ENCODE measurements at regions not wholly inside any gene's neighbourhood (a gene's known extent, or its start where the extent isn't known, plus 50 kb on each side); places are given as distances from the start of the nearest gene placed in this dataset.

- DNase-seq (ENCODE audit: low spot score) = no peak
Measured at GRCh38 chr6:105495515-105495914, 92.6 kb upstream of the PREP start.

DNA sequence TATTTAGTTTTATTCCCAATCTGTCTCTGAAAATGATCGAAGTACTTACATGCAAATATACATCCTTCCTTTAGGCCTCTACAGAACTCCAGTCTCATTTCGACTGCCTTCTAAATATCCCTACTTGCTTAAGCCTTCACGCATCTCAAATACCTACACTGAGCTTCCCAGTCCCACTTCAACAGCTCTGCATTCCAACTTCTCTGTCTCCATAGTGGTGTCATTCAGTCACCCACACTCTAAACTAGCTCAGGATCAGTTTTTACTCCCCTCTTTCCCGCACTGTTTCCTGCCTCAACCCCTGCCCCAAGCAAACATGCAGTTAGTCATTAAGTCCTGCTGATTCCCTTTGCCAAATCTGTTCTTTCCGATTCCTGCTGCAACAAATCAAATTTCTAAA is 91.8 kb upstream of the PREP start:
- DNase-seq (ENCODE audit: low spot score) = no peak

DNA sequence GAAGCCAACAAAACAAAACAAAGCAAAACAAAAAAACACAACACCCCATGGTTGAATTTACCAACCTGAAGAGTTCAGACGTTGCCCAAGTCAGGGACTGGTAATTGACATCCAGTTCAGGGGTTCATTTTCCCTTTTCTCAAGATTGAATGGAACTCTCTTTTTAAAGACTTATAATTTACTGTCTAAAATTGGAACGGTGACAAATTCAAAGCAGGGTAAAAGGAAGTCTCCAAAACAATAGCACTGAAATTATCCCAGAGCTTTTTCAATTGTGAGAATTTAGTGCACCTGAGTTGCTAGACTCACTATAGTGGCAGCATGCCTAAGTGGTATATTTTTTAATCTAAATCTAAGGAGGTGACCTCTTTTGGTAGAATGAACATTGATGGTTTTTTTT is 90.9 kb upstream of the PREP start:
- DNase-seq (ENCODE audit: low spot score) = no peak

DNA sequence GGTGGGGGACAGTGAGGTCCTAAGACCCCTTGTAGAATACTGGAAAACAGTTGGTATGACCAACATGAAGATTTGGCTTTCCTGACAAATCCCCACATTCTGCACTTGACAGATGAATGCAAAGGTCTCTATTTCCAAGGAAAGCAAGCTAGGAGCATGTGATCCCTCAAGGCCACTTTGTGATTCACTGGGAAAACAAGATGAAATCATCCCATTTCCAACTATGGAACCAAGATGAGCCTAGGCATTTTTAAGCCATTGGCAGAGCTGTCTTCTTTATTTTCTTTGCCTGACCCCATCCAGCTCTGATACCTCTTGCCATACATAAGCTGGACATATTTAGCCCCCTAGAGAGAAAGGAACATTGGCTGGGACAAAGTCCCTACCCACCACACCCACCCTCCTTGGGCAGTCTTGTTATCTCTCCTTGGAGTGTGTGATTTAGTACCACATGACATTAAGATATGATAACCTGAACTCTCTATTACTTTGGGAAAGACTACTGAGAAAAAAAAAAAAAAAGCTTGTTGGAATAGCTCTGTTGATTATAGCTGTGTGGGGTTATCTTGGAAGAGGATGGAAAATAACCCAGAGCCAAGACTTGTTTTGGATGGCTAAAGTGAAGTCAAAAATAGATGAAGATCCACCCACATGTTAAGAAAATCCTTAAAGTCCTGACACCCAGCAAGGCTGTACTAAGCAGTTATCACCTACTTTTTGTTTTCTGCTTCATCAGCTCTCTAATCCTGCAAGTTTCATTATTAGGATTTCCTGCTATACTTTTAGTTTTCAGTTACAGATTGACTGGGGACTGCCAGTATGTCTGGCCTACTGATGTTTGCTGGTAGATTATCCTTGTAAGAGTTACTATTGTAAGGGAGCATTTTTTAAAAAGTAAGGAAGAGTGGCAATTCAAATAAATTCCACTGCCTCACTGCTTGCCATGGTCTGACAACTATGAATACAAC is 90.1 kb upstream of the PREP start:
- DNase-seq (ENCODE audit: low spot score) = no peak

DNA sequence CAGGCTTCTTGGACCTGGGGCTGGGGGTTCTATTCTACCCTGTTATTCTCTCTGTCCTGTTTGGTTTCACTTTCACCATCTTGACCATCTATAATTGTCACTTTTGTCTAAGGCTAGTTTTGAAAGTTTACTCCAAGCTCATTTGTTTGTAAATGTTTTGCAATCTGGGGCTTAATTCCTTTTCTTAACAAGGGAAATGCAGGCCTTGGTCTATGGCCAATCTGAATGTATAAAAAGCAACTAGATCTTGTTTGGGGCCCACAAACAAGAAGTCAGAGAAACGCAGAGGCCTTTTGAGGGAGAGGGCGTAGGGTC is 86.3 kb upstream of the PREP start:
- no peak for DNase-seq (ENCODE audit: low spot score)

GRCh38 chr6:105488516-105489215 is 85.8 kb upstream of the PREP start:
- DNase-seq (ENCODE audit: low spot score) = no peak

DNA sequence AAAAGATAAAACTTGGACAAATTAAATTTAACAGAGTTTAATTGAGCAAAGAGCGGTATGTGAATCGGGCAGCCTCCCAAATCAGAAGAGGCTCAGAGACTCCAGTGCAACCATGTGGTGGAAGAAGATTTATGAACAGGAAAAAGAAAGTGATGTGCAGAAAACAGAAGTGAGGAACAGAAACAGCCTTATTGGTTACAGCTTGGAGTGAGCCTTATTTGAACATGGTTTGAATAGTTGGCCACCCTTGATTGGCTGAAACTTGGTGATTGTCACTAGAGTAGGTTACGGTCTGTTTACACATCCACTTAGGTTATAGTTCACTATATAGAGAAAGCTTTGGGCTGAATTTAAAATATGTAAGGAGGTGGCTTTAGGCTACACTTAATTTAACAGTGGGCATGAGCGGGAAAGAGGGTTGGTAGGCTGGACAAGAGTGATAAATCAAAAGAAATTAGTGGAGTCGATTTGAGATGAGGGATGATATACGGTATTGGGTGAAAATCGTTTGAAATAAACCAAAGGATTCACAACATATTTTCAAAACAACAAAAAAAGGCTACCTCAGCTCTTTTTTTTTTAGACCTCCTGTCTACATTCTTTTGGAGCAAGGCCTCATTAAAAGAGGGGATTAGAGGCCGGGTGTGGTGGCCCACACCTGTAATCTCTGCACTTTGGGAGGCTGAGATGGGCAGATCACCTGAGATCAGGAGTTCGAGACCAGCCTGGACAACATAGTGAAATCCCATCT is 84.3 kb upstream of the PREP start:
- DNase-seq (ENCODE audit: low spot score) = no peak

DNA sequence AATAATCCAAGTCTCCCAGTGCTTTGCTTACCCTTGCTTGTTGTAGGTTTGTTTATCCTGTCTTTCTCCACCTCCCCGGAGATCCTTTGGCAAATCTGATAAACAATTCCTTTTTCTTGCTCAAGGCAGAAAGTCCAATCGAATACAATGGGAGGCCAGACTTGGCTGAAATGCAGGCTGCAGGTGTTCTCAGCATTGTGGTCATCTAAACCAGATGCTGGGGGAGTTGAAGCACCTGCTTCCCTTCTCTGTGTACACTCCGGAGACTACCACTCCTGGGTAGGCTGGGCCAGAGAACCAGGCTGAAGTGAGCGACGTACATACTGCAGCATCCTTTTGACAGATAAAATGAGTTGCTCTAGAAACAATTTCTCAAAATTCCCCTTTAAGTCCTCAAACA is 82.6 kb upstream of the PREP start:
- DNase-seq (ENCODE audit: low spot score) = no peak

- DNase-seq (ENCODE audit: low spot score) = peak; percentile 73
Measured at GRCh38 chr6:105484238-105485161, 81.6 kb upstream of the PREP start.

- peak; percentile 81 for DNase-seq (ENCODE audit: low spot score)
Measured at GRCh38 chr6:105483492-105483891, 80.6 kb upstream of the PREP start.

DNA sequence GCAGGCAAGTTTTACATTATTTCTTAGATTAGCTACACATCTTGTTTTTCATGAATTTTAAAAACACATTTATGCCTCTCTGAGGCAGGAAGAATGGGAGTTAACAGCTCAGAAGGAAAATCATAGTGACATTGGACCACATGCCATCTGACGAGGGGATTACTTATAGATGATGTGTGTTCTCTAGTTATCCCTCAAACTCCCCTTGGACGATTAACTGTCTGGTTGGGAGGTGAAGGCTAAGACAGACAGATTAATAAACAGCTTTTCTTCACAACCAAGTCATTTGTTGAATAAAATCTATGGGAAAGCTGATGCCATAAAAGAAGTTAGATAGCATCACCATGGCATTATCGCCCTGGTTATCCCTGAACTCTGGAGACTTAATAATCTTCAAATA is 80.0 kb upstream of the PREP start:
- peak; percentile 77 for DNase-seq (ENCODE audit: low spot score)

GRCh38 chr6:105482227-105482844 is 79.5 kb upstream of the PREP start:
- peak; percentile 81 for DNase-seq (ENCODE audit: low spot score)

- no peak for DNase-seq (ENCODE audit: low spot score)
Measured at GRCh38 chr6:105476978-105477377, 74.1 kb upstream of the PREP start.

GRCh38 chr6:105474234-105474633 is 71.4 kb upstream of the PREP start:
- DNase-seq (ENCODE audit: low spot score) = no peak

DNA sequence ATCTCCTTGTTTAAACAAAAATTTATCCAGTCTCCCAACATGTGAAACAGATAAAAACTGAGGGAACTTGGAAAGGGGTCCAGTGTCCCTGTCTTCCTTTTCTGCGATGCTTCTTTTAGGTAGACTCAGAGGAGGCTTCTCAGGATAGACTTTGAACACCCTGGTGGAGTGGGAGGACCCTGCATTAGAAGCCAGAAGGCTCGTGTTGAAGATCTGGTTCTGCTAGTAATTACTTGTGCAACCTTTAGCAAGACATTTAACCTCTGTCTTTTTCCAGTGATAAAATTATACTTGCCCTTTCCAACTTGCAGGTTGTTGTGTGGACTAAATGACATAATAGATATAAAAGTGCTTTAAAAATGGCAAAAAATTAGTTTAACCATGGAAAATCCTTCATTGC is 67.1 kb upstream of the PREP start:
- no peak for DNase-seq (ENCODE audit: low spot score)

DNA sequence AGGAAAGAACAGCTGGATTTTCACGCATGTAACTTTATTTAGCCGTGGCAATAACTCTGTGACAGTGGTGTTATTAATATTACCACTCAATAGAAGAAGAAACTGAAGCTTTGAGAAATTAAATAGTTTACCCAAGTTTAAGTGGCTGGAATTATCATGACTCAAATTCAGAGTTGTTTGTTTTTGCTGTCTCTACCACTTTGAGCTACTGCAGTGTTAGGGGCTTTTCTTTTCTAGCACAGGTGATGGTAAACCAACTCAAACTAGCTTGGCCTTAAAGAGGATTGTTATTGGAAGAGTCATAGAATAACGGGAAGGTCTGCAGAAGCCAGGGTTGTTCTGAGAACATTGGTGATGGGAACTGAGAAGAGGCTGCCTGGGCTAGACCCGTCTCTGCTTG is 66.0 kb upstream of the PREP start:
- no peak for DNase-seq (ENCODE audit: low spot score)

- DNase-seq (ENCODE audit: low spot score) = no peak
Measured at GRCh38 chr6:105460860-105461259, 58.0 kb upstream of the PREP start.

- DNase-seq (ENCODE audit: low spot score) = no peak
Measured at GRCh38 chr6:105459864-105460263, 57.0 kb upstream of the PREP start.

DNA sequence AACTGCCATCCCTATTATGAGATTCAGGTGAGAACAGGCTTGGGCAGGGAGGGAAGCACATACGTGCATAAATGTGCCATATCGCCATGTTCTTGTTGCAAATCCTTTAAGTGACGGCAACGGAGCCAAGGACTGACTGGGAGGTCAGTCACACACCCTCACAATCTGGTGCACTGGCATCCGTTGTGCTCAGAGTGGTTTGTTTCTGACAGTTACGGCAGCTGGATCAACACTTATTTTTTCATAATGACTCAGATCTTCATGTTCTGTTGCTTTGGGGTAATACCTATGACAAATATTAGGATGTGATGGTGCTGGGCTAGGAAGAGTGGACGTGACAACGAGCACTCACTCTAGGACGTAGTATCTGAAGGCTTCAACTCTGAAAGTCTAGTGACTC is 56.2 kb upstream of the PREP start:
- DNase-seq (ENCODE audit: low spot score) = no peak

- no peak for DNase-seq (ENCODE audit: low spot score)
Measured at GRCh38 chr6:105458551-105458950, 55.7 kb upstream of the PREP start.

GRCh38 chr6:105458084-105458483 is 55.2 kb upstream of the PREP start:
- no peak for DNase-seq (ENCODE audit: low spot score)
